ENCODE measurements at regions not wholly inside any gene's neighbourhood (a gene's known extent, or its start where the extent isn't known, plus 50 kb on each side); places are given as distances from the start of the nearest gene placed in this dataset.
"Not testable (repeated sequence)": the region's sequence is repeated elsewhere in the genome, so short reads cannot be mapped to it uniquely, and the experiment has no call there.

DNA sequence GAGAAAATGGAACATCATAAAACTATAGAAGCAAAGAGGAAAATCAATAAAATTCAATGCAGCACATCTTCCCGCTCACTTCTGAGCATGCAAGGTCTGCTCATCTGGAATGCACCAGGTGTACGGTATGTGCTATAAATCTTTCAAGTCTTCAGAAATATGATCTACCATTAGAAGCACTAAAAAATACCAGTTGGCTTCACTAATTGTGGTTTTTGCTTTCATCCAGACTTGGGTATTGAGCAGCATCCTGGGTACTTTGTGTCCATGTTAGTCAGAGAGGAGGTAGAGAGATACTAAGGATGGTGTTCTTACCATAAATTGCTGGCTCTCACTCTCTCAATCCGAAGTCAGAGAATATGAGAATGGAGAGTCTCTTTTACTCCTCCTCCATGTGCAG is 477.1 kb downstream of the PPARGC1A start:
- Mint-ChIP-seq H3K36me3 (peaks cover 21% of the 10 kb centered on the region), H3K4me1 (no peaks in the 10 kb centered on the region), H3K27me3 (ENCODE audit: low read depth in 2 of 2) (no peaks in the 10 kb centered on the region), H3K9me3 (peaks cover 15 to 24% of the 10 kb centered on the region in 2 donors), H3K27ac (no peak overlapping the region), H3K4me3 (no peak overlapping the region)
- peaks cover 4% of the 10 kb centered on the region for H3K9me3 ChIP-seq (ENCODE audit: control insufficient read depth, insufficient read depth, low read length)
- H3K4me3 ChIP-seq (ENCODE audit: low read length), result no peak overlapping the region
- ATAC-seq (no peak), DNase-seq (no peak)
- no peak overlapping the region for H3K27ac ChIP-seq (ENCODE audit: low read length)
- no peaks in the 10 kb centered on the region for H3K36me3 ChIP-seq (ENCODE audit: control insufficient read depth, insufficient read depth, low read length)
- intact Hi-C loops (cut with micrococcal nuclease), result no loop called here
- WGBS (ENCODE audit: insufficient coverage), result 93% methylated on average over 3 of the region's 3 CpGs
- H3K27me3 ChIP-seq (ENCODE audit: control insufficient read depth, insufficient read depth, low read length), result no peaks in the 10 kb centered on the region
- TF ChIP-seq, protein P1, sequence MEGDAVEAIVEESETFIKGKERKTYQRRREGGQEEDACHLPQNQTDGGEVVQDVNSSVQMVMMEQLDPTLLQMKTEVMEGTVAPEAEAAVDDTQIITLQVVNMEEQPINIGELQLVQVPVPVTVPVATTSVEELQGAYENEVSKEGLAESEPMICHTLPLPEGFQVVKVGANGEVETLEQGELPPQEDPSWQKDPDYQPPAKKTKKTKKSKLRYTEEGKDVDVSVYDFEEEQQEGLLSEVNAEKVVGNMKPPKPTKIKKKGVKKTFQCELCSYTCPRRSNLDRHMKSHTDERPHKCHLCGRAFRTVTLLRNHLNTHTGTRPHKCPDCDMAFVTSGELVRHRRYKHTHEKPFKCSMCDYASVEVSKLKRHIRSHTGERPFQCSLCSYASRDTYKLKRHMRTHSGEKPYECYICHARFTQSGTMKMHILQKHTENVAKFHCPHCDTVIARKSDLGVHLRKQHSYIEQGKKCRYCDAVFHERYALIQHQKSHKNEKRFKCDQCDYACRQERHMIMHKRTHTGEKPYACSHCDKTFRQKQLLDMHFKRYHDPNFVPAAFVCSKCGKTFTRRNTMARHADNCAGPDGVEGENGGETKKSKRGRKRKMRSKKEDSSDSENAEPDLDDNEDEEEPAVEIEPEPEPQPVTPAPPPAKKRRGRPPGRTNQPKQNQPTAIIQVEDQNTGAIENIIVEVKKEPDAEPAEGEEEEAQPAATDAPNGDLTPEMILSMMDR (IDR thresholded peaks at IDR 0.05), result no peak
- no peaks in the 10 kb centered on the region for H3K4me1 ChIP-seq (ENCODE audit: control insufficient read depth, insufficient read depth, low read length)

DNA sequence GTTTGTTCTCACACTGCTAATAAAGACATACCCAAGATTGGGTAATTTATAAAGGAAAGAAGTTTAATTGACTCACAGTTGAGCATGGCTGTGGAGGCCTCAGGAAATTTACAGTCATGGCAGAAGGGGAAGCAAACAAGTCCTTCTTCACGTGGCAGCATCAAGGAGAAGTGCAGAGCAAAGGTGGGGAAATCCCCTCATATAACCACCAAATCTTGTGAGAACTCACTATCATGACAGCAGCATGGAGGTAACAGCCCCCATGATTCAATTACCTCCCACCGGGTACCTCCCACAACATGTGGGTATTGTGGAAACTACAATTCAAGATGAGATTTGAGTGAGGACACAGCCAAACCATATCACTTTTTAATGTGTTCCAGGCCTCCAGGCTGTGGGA is 480.9 kb downstream of the PPARGC1A start:
- H3K4me1 Mint-ChIP-seq; intact Hi-C loops (cut with micrococcal nuclease); H3K27me3 Mint-ChIP-seq (ENCODE audit: low read depth in 2 of 2); DNase-seq; H3K4me1 ChIP-seq (ENCODE audit: control insufficient read depth, insufficient read depth, low read length); H3K4me3 ChIP-seq (ENCODE audit: low read length); ATAC-seq; H3K4me3 Mint-ChIP-seq; H3K27me3 ChIP-seq (ENCODE audit: control insufficient read depth, insufficient read depth, low read length); H3K36me3 ChIP-seq (ENCODE audit: control insufficient read depth, insufficient read depth, low read length); H3K27ac ChIP-seq (ENCODE audit: low read length); H3K27ac Mint-ChIP-seq; H3K9me3 ChIP-seq (ENCODE audit: control insufficient read depth, insufficient read depth, low read length): not testable (repeated sequence)
- Mint-ChIP-seq H3K9me3 (peaks cover 24 to 35% of the 10 kb centered on the region in 2 donors), H3K36me3 (peaks cover 25% of the 10 kb centered on the region)
- 0% methylated on average over 1 of the region's 2 CpGs for WGBS (ENCODE audit: insufficient coverage)

DNA sequence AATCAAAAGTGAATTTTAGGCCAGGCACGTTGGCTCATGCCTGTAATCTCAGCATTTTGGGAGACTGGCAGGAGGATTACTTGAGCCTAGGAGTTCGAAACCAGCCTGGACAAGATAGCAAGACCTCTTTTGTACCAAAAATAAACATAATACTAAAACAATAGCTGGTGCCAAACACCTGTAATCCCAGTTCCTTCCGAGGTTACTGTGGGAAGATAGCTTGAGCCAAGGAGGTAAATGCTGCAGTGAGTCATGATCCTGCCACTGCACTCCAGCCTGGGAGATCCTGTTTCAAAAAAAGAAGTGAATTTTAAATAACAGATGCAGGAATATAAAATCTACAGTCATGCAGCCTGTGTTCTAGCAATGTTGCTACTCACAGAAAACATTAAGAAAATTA is 488.3 kb downstream of the PPARGC1A start:
- no peaks in the 10 kb centered on the region for H3K4me1 Mint-ChIP-seq
- Histone ChIP-seq H3K36me3 (ENCODE audit: control insufficient read depth, insufficient read depth, low read length) (no peaks in the 10 kb centered on the region), H3K9me3 (ENCODE audit: control insufficient read depth, insufficient read depth, low read length) (peaks cover 10% of the 10 kb centered on the region), H3K4me1 (ENCODE audit: control insufficient read depth, insufficient read depth, low read length) (no peaks in the 10 kb centered on the region), H3K27ac (ENCODE audit: low read length) (no peak overlapping the region), H3K27me3 (ENCODE audit: control insufficient read depth, insufficient read depth, low read length) (no peaks in the 10 kb centered on the region), H3K4me3 (ENCODE audit: low read length) (no peak overlapping the region)
- DNase-seq, result no peak
- intact Hi-C loops (cut with micrococcal nuclease), result no loop called here
- no peak for ATAC-seq
- H3K36me3 Mint-ChIP-seq, result peaks cover 9% of the 10 kb centered on the region
- no peak overlapping the region for H3K4me3 Mint-ChIP-seq
- TF ChIP-seq, protein P1 (IDR thresholded peaks at IDR 0.05), result no peak
- H3K27ac Mint-ChIP-seq, result no peak overlapping the region
- H3K27me3 Mint-ChIP-seq (ENCODE audit: low read depth in 2 of 2), result no peaks in the 10 kb centered on the region
- 41% methylated on average over 2 of the region's 3 CpGs for WGBS (ENCODE audit: insufficient coverage)
- peaks cover 21 to 23% of the 10 kb centered on the region in 2 donors for H3K9me3 Mint-ChIP-seq

DNA sequence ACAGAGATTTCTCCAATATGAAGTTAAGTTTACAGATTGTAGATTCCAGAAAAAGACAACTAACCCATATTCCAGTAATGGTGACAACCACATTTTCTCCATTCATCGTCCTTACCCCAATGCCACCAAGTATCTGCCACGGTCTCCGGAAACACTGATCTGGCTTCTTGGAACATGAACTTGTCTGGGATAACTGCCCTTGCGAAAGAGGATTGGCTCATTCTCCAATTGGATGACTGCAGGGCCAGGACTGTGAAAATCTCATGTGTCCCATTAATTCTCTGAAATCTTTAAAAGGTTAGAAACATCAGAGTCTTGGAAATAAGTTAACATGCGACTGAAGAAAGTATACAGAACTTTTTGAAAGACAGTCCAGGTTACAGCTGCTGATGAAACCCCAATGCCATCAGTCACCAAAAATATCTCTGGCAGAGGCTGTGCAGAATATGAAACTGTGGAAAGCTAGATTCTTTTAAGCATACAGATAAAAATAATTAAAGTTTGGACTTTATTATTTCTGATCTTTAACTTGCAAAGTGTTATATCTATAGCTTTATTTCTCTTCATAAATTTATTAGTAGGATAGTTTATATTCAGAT is 496.9 kb downstream of the PPARGC1A start:
- Histone ChIP-seq H3K4me1 (ENCODE audit: control insufficient read depth, insufficient read depth, low read length) (no peaks in the 10 kb centered on the region), H3K27ac (ENCODE audit: low read length) (no peak overlapping the region), H3K9me3 (ENCODE audit: control insufficient read depth, insufficient read depth, low read length) (peaks cover 3% of the 10 kb centered on the region), H3K36me3 (ENCODE audit: control insufficient read depth, insufficient read depth, low read length) (no peaks in the 10 kb centered on the region), H3K27me3 (ENCODE audit: control insufficient read depth, insufficient read depth, low read length) (no peaks in the 10 kb centered on the region), H3K4me3 (ENCODE audit: low read length) (no peak overlapping the region)
- H3K36me3 Mint-ChIP-seq, result peaks cover 14% of the 10 kb centered on the region
- TF ChIP-seq, protein P1 (IDR thresholded peaks at IDR 0.05), result no peak
- H3K27me3 Mint-ChIP-seq (ENCODE audit: low read depth in 2 of 2), result no peaks in the 10 kb centered on the region
- intact Hi-C loops (cut with micrococcal nuclease), result no loop called here
- H3K4me3 Mint-ChIP-seq, result no peak overlapping the region
- no peak overlapping the region for H3K27ac Mint-ChIP-seq
- H3K9me3 Mint-ChIP-seq, result peaks cover 29 to 32% of the 10 kb centered on the region in 2 donors
- 87% methylated on average over 5 of the region's 5 CpGs for WGBS (ENCODE audit: insufficient coverage)
- DNase-seq (no peak), ATAC-seq (no peak)
- H3K4me1 Mint-ChIP-seq, result no peaks in the 10 kb centered on the region

All from natural killer cell (primary cell).